ENCODE measurements at regions not wholly inside any gene's neighbourhood (a gene's known extent, or its start where the extent isn't known, plus 50 kb on each side); places are given as distances from the start of the nearest gene placed in this dataset.

GRCh38 chr2:120442923-120443571 is 97.1 kb downstream of the INHBB start:
- H3K27ac Mint-ChIP-seq, result no peak overlapping the region
- Histone ChIP-seq H3K36me3 (replicated peaks in 1 of 2; ENCODE audit: control extremely low read depth in 1 of 2, control insufficient read depth in 1 of 2, extremely low read depth in 1 of 2, insufficient read depth in 2 of 2, low read length in 1 of 2) (no peaks in the 10 kb centered on the region), H2AFZ (ENCODE audit: insufficient read depth, low read depth, low read length, poor library complexity, severe bottlenecking) (peak overlapping the region; percentile 42), H3K4me3 (ENCODE audit: control extremely low read depth in 1 of 5, extremely low read depth in 1 of 5, insufficient read depth in 1 of 5, low read depth in 2 of 5, low read length in 4 of 5) (no peak overlapping the region), H3K4me1 (ENCODE audit: control insufficient read depth in 2 of 2, insufficient read depth in 2 of 2, low read length in 2 of 2) (peaks cover 0 to 6% of the 10 kb centered on the region in 2 donors), H3K9ac (ENCODE audit: low read length) (no peak overlapping the region), H3K4me2 (replicated peaks; ENCODE audit: low read depth, low read length, poor library complexity, severe bottlenecking) (peak overlapping the region; percentile 42), H3K79me2 (ENCODE audit: control insufficient read depth, insufficient read depth, low read length) (no peaks in the 10 kb centered on the region), H3K27me3 (replicated peaks in 1 of 4; ENCODE audit: control extremely low read depth in 1 of 4, control insufficient read depth in 3 of 4, insufficient read depth in 4 of 4, low read length in 3 of 4) (peaks cover 0 to 41% (median 11%) of the 10 kb centered on the region in 4 experiments), H3K27ac (ENCODE audit: low read length in 2 of 2) (no peak overlapping the region), H4K20me1 (ENCODE audit: control insufficient read depth, insufficient read depth, low read length, poor library complexity, severe bottlenecking) (no peaks in the 10 kb centered on the region), H3K9me3 (ENCODE audit: control extremely low read depth in 1 of 3, control insufficient read depth in 2 of 3, insufficient read depth in 1 of 3, low read length in 2 of 3) (peaks cover 0 to 4% (median 0%) of the 10 kb centered on the region in 3 donors)
- ATAC-seq (ENCODE audit: low read depth) (no peak), DNase-seq (no peak)
- H3K9me3 Mint-ChIP-seq (ENCODE audit: insufficient read depth), result no peaks in the 10 kb centered on the region
- ChIA-PET CTCF (no interaction called here), POLR2A (no interaction called here)
- no peak overlapping the region for H3K4me3 Mint-ChIP-seq
- H3K27me3 Mint-ChIP-seq, result peaks cover 66% of the 10 kb centered on the region
- intact Hi-C loops (cut with micrococcal nuclease), result no loop called here
- 13% methylated on average over 50 of the region's 50 CpGs for WGBS (ENCODE audit: insufficient coverage)
- no peak for TF ChIP-seq EZH2 (IDR thresholded peaks at IDR 0.05; ENCODE audit: borderline replicate concordance, insufficient read depth, low read depth, low read length, poor library complexity, severe bottlenecking)
- TF ChIP-seq CTCF (IDR thresholded peaks at IDR 0.05), result no peak
- H3K4me1 Mint-ChIP-seq, result peaks cover 9% of the 10 kb centered on the region

- Histone ChIP-seq H3K9ac (ENCODE audit: low read length) (no peak overlapping the region), H3K9me3 (ENCODE audit: control extremely low read depth in 1 of 3, control insufficient read depth in 2 of 3, insufficient read depth in 1 of 3, low read length in 2 of 3) (peaks cover 0 to 4% (median 0%) of the 10 kb centered on the region in 3 donors), H3K4me2 (replicated peaks; ENCODE audit: low read depth, low read length, poor library complexity, severe bottlenecking) (no peak overlapping the region), H3K4me1 (ENCODE audit: control insufficient read depth in 2 of 2, insufficient read depth in 2 of 2, low read length in 2 of 2) (peaks cover 0 to 6% of the 10 kb centered on the region in 2 donors), H2AFZ (ENCODE audit: insufficient read depth, low read depth, low read length, poor library complexity, severe bottlenecking) (no peak overlapping the region), H4K20me1 (ENCODE audit: control insufficient read depth, insufficient read depth, low read length, poor library complexity, severe bottlenecking) (no peaks in the 10 kb centered on the region), H3K79me2 (ENCODE audit: control insufficient read depth, insufficient read depth, low read length) (no peaks in the 10 kb centered on the region), H3K27me3 (replicated peaks in 1 of 4; ENCODE audit: control extremely low read depth in 1 of 4, control insufficient read depth in 3 of 4, insufficient read depth in 4 of 4, low read length in 3 of 4) (peaks cover 0 to 41% (median 11%) of the 10 kb centered on the region in 4 experiments), H3K4me3 (ENCODE audit: control extremely low read depth in 1 of 5, extremely low read depth in 1 of 5, insufficient read depth in 1 of 5, low read depth in 2 of 5, low read length in 4 of 5) (no peak overlapping the region), H3K36me3 (replicated peaks in 1 of 2; ENCODE audit: control extremely low read depth in 1 of 2, control insufficient read depth in 1 of 2, extremely low read depth in 1 of 2, insufficient read depth in 2 of 2, low read length in 1 of 2) (no peaks in the 10 kb centered on the region), H3K27ac (ENCODE audit: low read length in 2 of 2) (no peak overlapping the region)
- TF ChIP-seq EZH2 (IDR thresholded peaks at IDR 0.05; ENCODE audit: borderline replicate concordance, insufficient read depth, low read depth, low read length, poor library complexity, severe bottlenecking), result no peak
- intact Hi-C loops (cut with micrococcal nuclease), result no loop called here
- Mint-ChIP-seq H3K27ac (no peak overlapping the region), H3K27me3 (peaks cover 62% of the 10 kb centered on the region), H3K9me3 (ENCODE audit: insufficient read depth) (no peaks in the 10 kb centered on the region), H3K4me1 (peaks cover 9% of the 10 kb centered on the region), H3K4me3 (no peak overlapping the region)
- ChIA-PET CTCF (no interaction called here), POLR2A (no interaction called here)
- 94% methylated on average over 3 of the region's 4 CpGs for WGBS (ENCODE audit: insufficient coverage)
- ATAC-seq (ENCODE audit: low read depth) (no peak), DNase-seq (no peak)
These were observed 98.0 kb downstream of the INHBB start for GRCh38 chr2:120443946-120444345.

Data from B cell (primary cell).